Amniotic epithelial cell (primary cell): ENCODE measurements at regions not wholly inside any gene's neighbourhood (a gene's known extent, or its start where the extent isn't known, plus 50 kb on each side); places are given as distances from the start of the nearest gene placed in this dataset.

ENCODE experiments used
- DNase-seq: peaks from one replicate; pipeline ENCODE4 v3.0.0-alpha.2; 2010; ENCODE audit warnings: low read depth

DNA sequence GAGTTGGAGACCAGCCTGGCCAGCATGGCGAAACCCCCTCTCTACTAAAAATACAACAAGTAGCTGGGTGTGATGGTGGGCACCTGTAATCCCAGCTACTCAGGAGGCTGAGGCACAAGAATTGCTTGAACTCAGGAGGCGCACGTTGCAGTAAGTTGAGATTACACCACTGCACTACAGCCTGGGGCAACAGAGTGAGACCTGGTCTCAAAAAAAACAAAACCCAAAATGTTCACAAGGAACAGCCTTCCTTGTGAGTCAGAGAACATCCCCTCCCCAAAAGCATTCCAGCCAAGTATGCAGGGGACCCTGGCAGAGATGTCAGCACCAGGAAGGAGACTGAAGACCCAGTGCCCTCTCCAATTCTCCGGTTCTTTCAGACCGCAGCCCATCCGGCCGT is 314.9 kb upstream of the TSHZ3 start:
- no peak for DNase-seq

DNA sequence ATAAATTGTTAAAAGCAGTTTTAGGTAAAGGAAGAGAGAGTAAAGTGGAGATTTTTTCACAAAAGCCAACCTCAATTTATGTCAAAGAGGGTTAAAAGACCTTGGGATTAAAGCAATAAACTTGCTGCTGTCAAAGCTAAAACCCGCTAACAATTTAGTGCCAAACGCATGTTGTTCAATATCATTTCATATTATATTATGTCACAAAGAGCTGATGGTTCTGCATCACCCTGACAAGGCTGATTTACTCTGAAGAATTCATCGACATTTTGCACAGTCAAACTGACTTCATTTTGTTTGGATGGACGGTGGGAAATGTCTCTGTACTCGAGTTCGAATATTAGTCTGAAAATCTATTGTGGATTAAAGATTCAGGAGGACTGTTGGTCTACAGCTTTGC is 315.8 kb upstream of the TSHZ3 start:
- DNase-seq: no peak

DNA sequence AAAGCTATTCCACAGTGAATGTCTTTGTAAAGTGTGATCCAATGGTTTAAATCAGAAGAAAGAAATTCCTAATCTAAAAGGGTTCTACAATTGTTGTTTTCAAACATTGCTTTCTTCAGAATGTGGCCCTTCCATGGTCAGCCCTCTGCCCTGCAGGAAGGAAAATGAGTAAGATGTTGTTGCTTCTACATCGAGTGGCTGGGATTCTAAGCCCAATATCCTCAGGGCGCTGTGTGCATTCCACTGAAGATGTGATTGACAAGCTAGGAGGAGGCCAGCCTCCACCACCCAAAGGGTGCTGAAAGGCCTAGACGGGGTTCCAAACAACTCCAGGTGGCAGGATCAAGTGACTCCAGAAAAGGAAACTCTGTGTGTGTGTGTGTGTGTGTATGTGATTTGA is 316.9 kb upstream of the TSHZ3 start:
- DNase-seq: no peak

DNA sequence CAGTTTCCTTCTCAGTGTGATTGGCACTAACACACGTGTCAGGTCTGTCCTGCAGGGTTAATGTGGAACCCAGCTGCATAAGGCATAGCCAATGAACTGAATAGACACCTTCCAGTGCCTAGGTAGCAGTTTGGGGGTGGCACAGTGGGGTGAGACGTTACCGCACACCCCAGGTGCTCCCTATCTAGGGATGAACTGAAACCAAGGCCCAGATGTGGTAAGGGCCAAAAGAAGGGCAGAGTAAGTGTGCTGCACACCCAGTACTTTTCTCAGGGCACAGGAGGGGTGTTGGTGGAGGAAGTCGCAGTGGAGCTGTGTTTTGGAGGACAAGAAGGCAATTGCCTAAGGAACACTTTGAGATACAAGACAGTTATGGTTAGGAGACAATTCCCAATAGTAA is 317.9 kb upstream of the TSHZ3 start:
- DNase-seq: no peak

DNA sequence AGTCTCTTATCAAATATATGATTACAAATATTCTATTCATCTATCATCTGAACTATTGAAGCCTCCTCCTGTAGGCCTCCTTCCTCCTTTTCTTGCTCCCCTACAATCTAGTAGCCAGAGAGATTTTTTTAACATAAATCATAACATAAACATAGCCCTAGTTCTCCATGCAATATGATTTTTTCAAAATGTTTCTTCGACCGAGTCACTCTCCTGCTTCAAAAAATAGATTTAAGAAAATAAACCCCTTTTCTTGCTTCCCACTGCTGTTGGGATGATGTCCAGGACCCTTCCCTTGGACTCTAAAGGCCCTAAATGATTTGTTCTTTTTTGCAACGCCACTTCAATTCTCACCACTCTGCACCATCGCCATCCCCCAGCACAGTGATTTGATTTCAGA is 319.7 kb upstream of the TSHZ3 start:
- DNase-seq: no peak

DNA sequence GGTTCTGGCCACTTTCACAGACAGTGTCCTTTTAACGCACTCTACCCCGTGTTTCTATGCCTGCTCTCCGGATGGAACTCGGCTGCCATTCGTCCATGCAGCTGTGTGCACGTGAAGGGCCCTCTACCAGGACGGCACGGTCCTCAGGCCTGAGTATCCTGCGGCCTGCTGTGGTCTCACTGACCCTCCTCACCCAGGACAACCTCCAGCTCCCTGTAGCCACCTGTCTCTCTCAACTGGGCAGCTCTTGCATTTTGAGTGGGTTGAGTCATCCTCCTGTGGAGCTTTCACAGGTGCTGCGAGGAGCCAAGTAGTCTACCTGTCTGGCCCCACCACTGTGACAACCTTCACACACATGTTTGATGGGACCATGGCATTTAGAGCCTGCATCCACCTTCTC is 321.7 kb upstream of the TSHZ3 start:
- no peak for DNase-seq

DNA sequence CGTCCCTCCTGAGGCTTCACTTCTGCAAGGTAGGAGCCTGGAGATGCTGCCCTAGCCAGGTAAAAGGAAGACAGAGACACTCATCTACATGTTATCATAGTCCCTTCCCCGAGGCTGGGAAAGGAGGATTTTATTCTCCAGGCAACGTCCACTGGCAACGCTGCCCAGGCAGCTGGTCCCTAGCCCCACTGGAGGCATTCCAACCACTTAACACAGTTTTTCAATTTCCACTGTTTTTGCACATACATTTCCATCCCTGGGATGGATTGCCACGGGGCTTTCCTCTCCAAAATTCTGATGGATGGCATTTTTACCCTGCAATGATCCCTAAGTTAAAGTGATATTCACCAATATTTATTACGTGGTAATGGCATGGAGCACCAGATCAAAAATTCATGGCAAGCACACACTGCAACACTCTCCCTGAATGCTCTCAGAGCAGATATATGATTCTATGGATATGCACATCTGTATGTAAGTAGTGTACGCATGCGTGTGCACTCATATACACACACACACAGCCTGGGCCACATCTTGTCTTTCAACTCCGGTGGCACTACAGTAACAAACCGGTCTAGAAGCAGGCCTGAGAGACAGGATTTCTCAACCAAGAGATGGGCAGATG is 322.3 kb upstream of the TSHZ3 start:
- no peak for DNase-seq

DNA sequence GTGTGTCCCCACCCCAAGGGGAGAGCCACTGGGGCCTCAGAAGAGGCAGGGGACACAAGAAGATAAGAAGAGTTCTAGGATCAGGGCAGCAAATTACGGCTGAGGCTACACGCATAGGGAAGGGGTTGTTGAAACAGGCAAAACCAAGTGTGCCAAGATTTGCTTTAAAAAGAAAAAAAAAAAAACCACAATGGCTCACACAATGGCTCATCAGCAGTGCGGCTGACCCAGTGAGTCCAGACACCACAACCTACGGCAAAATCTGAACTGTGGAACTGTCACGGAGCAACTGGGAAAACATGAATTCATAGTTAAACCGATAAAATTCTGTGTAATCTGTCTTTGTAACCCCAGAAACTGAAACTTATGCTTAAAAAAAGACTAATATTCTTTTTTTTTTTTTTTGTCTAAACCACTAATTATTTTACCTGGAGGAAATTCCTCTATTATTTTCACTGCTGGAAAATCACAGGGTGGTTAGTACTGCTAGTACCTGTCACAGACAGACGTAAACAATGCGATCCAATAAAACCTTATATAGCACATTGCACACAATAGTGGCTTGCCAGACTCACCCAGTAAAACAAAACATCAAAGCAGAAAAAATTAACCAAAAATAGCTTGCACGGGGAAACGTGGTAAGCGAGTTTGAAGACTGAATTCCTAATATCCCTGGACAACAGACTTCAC is 325.4 kb upstream of the TSHZ3 start:
- DNase-seq: peak; percentile 22

DNA sequence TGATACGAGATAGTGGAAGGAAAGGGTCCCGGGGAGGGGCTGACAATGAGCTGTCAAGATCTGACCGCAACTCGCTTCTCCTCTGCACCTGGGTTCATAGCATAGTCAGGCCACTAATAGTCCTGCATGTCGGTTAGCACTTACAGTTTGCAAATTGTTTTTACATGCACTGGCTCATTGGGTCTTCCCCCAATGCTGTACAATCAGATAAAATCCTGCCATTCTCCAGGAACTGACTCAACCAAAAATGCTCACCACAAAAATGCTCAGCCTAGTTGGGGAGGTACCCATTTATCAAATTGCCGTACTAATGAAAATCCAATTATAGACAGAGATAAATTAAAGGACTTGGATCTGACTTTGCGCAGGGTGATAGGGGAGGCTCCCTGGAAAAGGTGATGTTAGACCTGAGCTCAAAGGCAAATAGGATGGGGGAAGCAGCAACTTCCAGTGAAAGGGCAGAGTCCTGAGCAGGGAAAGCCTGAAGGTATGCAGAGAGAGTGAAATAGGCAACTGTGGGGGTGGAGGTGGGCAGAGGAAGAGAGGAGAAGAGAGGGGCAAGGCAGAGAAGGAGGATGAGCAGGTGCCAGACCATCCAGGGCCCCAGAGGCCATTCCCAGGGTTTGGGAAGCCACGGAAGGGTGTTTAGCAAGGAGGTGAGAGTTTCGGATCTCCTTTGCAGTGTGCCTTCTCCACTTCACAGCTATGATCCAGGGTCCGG is 326.1 kb upstream of the TSHZ3 start:
- DNase-seq: peak; percentile 44

DNA sequence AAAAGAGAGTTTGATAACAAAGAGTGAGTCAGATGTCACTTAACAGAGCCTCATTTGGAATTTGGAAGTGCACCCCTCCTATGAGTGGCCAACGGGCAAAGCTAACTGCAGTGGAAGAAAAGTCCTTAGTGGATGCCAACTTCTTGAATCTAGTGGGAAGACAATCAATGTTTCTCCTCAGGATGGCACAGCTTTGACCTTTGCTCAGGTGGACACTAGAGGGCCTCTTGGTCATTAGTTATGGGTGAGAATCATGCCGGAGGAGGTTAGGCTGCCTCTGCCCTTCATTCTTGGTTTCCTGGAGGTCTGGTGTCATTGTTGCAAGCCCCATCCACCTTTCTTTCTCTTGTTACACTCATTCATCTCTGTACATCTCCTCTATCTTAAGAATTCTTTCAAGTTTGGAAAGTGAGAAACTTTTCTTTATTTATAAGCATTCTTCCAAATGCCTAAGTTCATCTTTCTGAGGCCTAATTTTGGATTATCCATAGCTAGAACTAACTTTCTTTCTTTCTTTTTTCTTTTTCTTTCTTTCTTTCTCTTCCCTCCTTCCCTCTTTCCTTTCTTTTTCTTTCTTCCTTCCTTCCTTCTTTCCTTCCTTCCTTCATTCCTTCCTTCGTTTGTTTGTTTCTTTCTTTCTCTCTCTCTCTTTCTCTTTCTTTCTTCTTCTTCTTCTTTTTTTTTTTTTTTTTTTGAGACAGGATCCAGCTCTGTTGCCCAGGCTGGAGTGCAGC is 327.2 kb upstream of the TSHZ3 start:
- no peak for DNase-seq

DNA sequence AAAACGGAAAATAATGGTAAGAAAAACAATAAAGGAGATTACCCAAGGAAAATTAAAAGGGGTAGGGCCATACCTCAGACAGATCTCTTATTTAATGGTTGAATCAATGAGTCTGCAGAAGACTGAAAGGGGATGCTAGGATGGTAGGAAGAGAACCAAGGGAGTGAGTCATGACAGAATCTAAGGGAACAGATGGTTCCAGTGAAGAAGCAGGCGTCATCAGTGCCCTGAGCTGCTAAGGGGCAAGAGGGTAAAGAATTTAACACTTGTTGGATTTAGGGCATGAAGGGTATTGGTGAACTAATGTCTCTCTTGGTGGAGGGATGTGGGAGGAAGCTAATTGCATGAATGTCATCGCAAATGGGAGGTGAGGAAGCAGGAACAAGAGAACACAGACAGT is 329.2 kb upstream of the TSHZ3 start:
- no peak for DNase-seq

DNA sequence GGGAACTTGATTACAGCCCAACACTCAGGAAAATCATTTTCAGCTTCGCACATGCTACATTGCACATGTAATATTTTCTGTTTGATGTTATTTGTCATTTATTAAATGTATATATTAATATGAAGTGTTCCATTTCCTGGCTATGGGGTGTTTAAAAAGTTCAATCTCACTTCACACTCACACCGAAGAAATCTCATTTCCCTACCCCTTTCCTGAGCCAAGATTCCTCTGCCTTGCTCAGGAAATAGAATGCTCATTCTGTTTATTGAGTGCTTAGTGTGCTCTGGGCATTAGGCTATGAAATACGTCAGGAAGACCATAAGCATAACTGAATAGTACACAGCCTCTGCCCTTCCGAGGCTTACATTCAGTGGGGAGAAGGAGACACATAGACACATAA is 331.9 kb upstream of the TSHZ3 start:
- DNase-seq: no peak

DNA sequence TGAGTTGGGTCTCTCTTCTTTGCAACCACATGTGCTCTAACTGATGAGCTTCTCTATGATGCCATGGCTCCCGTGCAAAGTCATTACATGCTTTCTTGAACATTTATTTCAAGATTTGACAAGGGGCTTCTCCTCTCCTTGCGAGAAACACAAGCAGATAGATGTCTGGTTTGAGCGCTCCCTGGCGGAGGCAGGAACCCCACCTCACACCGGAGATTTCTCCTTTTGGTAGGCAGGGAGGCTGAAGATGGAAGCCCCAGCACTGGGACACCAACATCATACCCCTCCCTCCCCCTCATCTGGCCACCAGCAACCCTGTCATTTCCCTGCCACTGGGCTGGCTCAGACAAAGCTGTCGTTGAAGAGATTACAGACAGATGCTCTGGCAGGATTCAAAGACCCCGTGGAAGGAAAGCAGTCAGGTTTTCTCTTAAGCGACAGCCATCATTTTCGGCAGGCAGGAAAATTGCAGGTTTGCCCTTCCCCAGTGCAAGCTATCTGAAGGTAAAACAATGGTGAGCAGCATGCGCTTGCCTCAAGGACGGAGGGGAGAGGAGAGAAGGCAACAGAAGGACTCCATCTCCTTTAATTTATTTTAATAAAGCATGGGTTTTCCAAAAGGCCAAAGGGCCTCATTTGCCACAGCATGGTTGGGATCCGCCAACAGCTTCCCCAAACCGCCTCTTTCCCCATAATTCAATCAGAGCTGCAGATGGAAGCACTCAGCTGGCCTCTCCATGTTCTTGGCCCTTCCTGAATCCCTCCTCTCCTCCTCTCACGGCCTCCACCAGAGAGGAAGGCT is 344.1 kb upstream of the TSHZ3 start:
- DNase-seq: no peak

DNA sequence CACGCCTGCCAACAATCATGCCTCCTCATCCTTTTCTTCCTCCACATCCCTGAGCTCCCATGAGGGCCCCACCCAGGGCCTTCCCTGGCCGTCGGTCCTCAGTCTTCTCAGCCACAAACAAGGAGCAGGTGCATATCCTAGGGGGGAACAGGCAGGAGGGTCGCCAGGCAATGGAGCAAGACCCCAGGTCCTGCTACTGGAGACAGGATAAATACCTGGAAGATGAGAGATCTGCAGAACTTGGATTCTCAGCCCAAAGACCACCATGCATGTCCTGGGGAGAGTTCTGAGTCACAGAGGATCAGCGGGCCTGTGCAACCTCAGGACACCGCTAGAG is 344.7 kb upstream of the TSHZ3 start:
- DNase-seq: no peak

DNA sequence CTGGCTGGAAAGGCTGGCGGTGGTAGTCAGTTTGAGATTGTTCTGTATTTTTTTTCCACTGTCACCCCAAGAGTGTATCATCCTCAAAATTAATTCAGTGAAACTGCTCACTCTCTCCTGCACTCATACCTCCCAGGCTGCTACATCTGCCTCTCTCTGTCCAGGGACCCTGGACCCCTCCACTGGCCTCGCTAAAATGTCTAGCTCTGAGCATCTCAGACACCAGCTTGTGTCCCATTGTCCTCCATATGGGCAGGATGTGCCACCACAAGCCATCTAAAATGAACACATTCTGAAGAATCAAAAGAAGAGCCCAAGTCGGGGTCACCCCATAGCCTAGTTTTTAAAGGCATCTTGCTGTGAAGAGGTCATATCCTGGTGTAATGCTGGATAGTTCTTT is 345.5 kb upstream of the TSHZ3 start:
- DNase-seq: no peak

DNA sequence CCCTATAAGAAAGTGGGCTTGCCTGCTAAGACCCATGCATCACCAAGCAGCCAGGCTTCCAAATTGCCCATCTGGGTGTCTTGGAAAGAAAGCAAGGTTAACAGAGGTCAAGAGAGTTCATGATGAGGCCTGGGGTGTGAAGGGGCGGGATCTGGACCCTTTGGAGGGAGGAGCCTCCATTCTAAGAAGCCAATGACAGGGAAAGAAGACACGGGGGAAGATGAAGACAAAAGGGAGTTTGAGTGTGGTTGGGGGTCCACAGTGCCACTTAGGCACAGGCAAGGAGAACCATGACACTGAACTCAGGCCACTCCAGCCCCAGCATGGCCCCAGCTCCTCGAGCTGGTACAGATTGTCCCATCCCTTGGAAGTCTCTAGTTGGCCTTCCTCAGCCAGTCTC is 350.2 kb upstream of the TSHZ3 start:
- DNase-seq: no peak

DNA sequence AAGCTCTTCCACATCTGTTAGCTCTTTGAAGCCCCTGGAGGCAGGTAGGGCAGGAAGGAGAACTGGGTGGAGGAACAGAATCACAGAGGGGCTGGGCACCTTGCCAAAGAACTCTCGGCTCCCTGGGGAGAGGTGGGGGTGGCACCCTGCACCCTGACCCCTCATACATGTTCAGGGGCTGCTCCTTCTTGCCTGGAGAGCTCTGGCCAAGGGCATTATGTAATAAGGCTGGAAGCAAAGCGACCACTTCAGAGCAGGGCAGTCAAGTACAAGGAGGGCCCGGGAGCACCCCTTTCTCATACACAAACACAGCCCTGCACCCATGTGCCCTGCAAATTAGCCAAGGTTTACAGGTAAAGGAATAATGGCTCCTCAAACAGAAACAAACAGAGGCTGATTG is 351.9 kb upstream of the TSHZ3 start:
- DNase-seq: no peak

DNA sequence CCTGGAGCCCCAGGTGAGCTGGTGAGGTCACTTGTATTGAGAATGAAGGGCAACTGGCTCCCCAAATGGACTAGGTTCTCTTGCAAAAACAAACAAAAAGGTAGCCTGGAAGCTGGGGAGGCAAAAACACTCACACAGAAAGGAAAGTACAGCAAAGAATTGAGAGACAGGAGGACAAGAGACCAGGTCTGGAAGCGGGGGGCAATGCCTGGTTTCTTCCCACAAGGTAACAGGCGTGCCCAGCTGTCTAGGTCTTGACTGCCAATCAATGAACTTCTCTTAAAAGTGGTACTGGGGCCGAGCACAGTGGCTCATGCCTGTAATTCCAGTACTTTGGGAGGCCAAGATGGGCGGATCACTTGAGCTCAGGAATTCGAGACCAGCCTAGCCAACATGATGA is 356.4 kb upstream of the TSHZ3 start:
- no peak for DNase-seq

DNA sequence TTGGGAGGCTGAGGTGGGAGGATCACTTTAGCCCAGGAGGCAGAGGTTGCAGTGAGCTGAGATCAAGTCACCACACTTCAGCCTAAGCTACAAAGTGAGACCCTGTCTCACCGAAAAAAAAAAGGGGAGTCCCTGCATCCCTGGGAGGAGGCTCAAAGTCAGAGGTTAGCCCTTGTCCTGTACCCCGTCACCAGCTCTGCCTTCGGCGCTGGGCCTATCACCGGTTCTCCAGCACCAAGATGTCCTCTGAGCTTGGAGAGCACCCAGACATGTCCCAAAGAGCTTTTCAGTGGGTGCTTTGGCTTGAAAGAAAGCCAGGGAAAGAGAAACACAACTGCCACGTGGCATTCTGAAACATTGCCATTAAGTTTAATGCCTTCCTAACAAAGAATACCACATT is 356.9 kb upstream of the TSHZ3 start:
- no peak for DNase-seq

DNA sequence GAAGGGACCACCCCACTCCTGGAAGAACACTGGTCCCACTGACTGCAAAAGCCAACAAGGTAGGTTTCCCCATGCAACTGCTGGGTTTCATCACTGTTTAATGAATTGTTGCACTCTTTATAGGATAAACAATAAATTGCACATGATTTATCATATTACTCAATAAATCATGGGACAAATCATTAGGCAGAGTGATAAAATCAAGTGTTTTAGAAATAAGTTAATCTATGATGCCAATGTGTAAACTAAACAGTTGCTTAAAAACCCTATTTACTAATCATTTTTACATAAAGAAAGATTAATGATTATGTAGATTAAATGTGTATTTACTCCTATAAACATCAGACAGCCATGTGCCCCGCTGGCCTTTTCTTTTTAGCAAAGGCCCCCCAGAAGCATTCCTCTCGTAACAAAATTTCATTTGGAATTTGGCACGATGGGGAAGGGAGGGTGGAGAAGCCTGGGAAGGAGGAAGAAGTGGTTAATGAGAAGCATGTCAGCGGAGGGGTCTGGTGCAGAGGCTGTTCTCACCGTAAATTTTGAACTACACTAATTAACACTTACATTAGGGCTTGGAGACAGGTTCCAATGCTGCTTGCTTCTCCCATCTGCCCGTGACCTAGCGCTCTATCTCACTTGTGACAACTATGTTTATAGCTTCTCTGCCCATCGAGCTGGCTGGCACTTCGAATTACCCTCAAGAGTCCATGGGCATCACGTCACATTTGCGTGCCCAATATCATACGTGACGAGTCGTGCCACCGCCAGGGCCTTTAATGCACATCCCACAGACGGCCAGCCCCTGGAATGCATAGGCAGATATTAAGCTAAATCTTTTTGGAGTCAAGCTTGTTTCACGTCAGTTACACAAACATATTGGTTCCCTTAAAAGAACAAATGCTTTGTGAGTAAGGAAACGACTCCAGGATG is 357.7 kb upstream of the TSHZ3 start:
- no peak for DNase-seq

DNA sequence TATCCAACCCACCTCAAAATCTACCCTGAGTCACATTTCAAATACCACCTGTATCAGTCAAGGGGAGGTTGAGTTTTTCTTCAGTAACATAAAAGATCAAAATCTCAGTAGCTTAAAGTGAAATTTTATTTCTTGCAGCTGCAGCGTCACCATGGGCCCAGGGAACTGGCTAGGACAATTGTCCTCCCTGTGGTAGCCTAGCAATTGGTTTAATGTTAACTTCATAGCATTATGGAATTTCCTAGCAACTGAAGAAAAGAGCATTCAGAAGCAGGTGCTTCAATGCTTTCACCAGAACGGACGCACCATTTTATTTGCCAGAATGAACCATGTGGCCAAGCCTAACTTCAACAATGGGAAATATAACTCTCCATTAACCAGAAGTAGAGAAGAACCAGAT is 359.3 kb upstream of the TSHZ3 start:
- DNase-seq: no peak
